ENCODE measurements at regions not wholly inside any gene's neighbourhood (a gene's known extent, or its start where the extent isn't known, plus 50 kb on each side); places are given as distances from the start of the nearest gene placed in this dataset.

DNA sequence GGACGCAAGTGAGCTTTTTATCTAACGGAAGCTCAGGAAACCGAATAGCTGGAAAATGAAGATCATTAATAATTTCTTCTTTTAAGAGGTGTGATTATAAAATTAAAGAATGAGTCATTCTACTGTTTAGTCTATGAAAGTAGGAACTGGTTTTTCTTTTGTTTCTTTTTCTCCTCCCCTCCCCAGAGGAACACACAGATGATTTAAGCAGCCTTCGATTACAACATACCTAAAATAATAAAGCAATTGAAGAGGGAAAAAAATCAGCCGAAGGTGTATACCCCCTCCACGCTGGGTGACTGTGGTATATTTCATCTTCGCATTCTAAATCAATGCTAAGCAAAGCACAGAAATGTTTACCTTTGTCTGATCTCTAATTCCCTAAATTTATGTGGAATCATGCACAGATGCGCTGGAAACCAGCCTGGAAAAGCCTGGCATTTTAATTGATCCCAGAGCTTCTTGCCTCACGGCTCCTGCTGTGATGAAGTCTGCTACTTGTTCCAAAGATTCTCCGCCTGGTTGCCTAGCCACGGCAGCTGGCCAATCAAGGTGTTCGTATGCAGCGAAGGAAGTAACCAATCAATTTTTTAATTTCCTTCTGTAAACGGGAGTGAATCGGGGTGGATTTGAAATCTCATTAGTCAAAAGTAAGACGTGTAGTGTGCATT lies 133.9 kb downstream of the FANCF start:
- DNase-seq (ENCODE audit: low read depth): no peak

DNA sequence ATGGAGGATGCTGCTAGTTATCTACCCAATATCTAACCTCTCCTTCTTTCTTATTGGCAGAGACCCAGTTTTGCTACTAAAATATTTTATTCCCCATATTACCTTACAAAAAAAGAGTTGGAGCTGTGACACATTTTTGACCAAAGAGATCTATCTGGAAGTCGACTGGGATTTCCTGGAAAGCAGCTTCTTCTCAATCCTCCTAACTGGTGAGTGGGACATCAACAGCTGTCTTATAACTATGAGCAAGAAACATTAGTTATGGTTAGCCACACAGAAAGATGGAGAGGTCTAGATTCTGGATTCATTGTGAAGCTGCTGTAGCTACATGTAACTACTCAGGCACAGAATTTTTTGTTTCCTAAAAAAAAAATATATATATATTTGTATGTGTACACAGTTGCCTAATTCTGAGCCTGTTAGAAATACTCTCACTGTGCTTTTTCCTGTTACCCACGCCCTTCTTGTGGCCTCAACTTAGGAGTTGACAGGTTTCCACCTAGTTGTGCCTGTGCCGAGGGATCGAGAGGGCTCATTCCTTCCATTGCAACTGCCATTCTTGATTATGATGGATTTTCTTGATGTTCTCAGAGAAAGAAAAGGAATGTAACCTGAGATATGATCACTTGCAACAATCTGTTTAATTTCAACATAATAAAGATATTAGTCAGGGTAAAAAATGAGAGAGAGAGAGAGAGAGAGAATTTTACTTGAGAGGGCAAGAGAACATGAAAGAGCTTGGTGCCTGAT lies 142.0 kb downstream of the SLC17A6 start:
- no peak for DNase-seq (ENCODE audit: low read depth)

GRCh38 chr11:22479208-22479607 lies 141.0 kb downstream of the SLC17A6 start:
- DNase-seq (ENCODE audit: low read depth): no peak

DNA sequence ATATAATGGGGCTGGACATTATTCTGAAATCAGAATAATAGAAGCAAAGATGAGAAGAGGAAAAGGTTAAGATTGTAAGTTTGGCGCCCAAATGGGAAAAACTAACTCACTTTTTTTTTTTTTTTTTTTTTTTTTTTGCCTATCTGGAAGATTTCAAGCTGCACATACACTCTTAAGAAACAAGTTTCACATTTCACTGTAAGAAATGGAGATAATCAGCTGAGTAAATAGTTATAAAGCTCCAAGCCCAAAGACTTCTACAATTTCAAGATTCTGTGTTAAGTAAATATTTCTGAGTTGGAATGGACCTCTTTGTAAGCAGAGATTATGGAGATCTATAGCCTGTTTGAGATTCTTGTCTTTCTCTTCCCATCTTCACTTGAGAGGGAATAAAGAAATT lies 140.0 kb downstream of the SLC17A6 start:
- no peak for DNase-seq (ENCODE audit: low read depth)

GRCh38 chr11:22477312-22477711 lies 139.1 kb downstream of the SLC17A6 start:
- DNase-seq (ENCODE audit: low read depth): no peak

DNA sequence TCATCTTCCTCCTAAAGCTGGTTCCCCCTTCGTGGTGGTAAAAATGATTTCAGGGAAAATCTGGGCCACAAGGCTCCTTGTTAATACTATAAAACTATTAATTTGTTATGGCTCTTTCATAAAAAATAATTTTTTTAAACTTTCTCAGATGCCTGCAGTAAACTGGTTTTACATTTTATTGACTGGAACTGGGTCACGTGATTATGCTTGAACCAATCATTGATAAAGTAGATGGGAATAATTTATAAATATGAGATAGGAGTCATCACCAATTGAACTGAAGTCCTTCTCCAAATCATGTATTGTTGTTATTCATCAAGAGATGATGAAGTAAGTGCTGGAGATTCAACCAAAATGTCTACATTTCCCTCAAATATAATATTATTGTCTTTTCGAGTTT lies 138.4 kb downstream of the SLC17A6 start:
- DNase-seq (ENCODE audit: low read depth): no peak

GRCh38 chr11:22474616-22475015 lies 136.4 kb downstream of the SLC17A6 start:
- no peak for DNase-seq (ENCODE audit: low read depth)

GRCh38 chr11:22473586-22473985 lies 135.4 kb downstream of the SLC17A6 start:
- no peak for DNase-seq (ENCODE audit: low read depth)

- DNase-seq (ENCODE audit: low read depth): no peak
Observed at GRCh38 chr11:22472306-22472705, 134.1 kb downstream of the SLC17A6 start.

- DNase-seq (ENCODE audit: low read depth): no peak
Observed at GRCh38 chr11:22471385-22471784, 133.2 kb downstream of the SLC17A6 start.

DNA sequence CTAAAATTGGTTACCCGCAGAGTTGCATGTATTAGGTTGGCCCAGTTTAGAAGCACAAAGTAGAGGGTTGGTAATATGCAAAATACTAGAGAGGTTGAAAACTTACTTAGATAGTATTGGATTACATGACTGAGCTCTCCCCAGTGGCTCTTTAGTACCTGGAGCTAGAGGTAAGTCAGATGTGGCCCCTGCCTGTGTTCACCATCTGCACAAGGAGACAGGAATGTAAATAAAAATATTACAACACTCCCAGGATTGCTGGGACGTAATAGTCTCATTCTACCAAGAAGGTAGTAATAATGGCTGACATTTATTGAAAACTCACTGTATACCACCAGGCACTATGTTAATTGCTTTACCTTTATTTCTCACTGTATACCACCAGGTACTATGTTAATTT lies 129.6 kb downstream of the SLC17A6 start:
- no peak for DNase-seq (ENCODE audit: low read depth)

DNA sequence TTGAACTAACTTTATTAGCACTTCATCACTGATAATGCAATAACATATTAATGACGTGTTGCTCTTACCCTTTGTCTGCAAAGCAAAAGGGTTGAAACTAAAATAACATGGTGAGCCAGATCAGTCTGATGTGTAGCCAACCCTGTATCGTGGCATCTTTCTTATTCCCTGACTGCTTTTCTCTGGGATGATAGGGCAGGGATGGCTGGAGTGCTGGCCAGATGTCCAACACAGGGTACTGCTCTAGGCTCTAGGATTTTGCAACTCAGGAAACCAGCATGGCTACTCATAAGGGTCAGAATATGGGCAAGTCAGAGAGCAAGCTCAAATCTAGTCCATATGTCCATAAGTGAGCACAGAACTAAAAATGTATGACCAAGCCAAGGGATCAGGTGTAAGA lies 129.1 kb downstream of the SLC17A6 start:
- peak; percentile 41 for DNase-seq (ENCODE audit: low read depth)

DNA sequence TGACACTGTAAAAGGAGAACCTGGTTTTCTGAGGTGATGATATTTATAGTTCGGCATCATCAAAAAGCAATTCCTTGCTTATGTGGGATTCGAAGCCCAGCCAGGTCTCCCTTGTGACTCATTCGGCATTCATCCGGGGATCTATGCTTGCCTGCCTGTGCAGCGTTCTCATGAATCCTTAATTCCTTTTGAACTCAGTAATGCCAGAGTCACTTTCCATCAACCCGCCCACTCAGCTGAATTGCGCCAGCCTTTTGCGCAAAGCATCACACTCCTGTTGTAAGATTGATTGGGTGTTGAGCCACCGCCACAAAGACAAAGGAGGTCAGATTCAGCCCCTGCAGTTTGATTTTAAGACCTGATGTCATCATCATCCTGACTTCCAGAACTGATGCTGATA lies 128.6 kb downstream of the SLC17A6 start:
- peak; percentile 97 for DNase-seq (ENCODE audit: low read depth)

DNA sequence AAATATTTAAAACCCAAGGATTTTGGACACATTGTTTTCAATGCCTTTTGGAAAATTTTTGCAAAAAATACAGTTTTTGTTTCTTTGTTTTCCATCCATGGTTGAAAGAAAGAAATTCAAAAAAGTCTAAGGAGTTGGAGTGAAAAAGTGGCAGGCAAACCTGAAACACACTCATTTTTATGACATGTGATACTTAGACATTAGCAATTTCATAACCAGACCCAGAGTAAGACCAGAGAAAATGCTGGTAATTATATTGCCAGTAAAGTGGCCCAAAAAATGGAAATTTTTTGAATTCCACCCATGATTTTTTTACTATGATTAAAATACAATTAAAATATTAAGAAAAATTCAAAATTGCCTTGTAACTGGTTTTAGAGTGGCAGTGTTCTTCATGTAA lies 128.2 kb downstream of the SLC17A6 start:
- no peak for DNase-seq (ENCODE audit: low read depth)

- no peak for DNase-seq (ENCODE audit: low read depth)
Observed at GRCh38 chr11:22465620-22466019, 127.4 kb downstream of the SLC17A6 start.

GRCh38 chr11:22461626-22462025 lies 123.4 kb downstream of the SLC17A6 start:
- peak; percentile 78 for DNase-seq (ENCODE audit: low read depth)

- no peak for DNase-seq (ENCODE audit: low read depth)
Observed at GRCh38 chr11:22460181-22460580, 122.0 kb downstream of the SLC17A6 start.

DNA sequence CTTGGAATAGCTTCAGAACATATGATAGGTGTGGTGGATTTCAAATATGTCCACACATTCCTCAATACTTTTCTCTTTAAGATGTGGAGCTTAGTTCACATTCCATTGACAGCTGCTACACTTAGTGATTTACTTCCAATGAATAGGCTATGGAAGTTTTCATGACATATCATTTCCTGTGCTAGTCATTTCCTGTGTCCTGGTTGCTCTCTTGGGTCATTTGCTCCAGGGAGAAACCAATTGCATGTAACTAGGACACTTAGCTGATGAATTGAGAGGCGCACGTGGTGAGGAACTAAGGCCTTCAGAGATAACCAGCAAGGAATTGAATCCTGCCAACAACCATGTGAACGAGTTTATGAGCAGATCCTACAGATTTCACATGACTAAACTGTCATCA lies 120.9 kb downstream of the SLC17A6 start:
- DNase-seq (ENCODE audit: low read depth): no peak

GRCh38 chr11:22458161-22458560 lies 120.0 kb downstream of the SLC17A6 start:
- no peak for DNase-seq (ENCODE audit: low read depth)

- no peak for DNase-seq (ENCODE audit: low read depth)
Observed at GRCh38 chr11:22456993-22457762, 119.0 kb downstream of the SLC17A6 start.

- DNase-seq (ENCODE audit: low read depth): no peak
Observed at GRCh38 chr11:22454461-22455090, 116.4 kb downstream of the SLC17A6 start.

DNA sequence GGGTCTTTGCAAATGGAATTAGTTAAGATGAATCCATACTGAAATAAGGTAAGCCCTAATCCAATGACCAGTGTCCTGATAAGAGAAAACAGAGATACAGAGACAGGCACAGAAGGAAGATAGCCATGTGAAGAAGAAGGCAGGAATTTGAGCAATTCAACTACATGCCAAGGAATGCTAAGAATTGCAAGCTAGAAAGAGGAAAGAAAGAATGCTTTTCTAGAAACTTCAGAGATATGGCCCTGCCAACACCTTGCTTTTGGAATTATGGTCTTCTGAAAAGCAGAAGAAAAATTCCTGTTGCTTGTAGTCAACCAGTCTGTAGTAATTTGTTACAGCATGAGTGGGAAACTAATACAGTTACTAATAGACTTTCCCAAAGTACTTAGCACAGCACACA lies 111.3 kb downstream of the SLC17A6 start:
- peak; percentile 66 for DNase-seq (ENCODE audit: low read depth)

DNA sequence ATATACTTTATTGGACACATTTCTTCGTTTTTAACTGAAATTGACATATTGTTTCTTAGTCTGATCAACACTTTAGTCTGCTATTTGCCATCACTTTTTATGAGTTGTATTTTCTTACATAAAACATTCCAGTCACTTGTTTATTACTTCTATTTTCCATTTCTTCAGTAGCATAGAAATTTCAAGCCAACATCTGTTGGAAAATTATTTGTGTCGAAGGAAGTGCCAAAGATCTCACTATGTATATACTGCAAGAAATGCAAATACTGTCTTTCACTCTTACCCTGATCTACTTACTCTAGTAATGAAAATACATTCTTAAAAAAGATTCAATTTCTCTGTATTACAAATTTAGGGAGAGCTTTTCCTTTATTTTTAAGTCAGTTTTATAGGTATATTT lies 105.9 kb downstream of the SLC17A6 start:
- no peak for DNase-seq (ENCODE audit: low read depth)

Measured in amniotic epithelial cell (primary cell).